T47D (cell line): ENCODE measurements at regions not wholly inside any gene's neighbourhood (a gene's known extent, or its start where the extent isn't known, plus 50 kb on each side); places are given as distances from the start of the nearest gene placed in this dataset.

Experiments
- DNase-seq, 2 experiments: peaks; one replicate each; pipeline versions ENCODE4 v3.0.0 to v3.0.0-alpha.2; 2011 to 2012; ENCODE audit warnings: low read depth in 1 of 2, low spot score in 1 of 2
- JUND ChIP-seq: IDR thresholded peaks from 2 replicates; pipeline ENCODE4 v1.6.1; 2012; ENCODE audit warnings: low read depth
- in situ Hi-C: cut with HindIII; loops from 2 replicates; pipeline ENCODE4 v1.10.0; 2016; ENCODE audit warnings: low sequenced_read_pairs, low pct_unique_long_range_greater_than_20kb

- no peak for TF ChIP-seq JUND
- in situ Hi-C loops = no loop called here
- no peak for DNase-seq
Measured at GRCh38 chr3:155001289-155002010, 78.7 kb upstream of the MME start.

GRCh38 chr3:154992655-154993054, 87.5 kb upstream of the MME start:
- in situ Hi-C loops = no loop called here
- no peak for DNase-seq
- TF ChIP-seq JUND = no peak

- TF ChIP-seq JUND = no peak
Measured at GRCh38 chr3:154990543-154990942, 89.6 kb upstream of the MME start.

GRCh38 chr3:154987846-154988245, 92.3 kb upstream of the MME start:
- no peak for TF ChIP-seq JUND
- no peak for DNase-seq
- in situ Hi-C loops = no loop called here

More at GRCh38 chr3:154990543-154990942, 89.6 kb upstream of the MME start:
- in situ Hi-C loops = no loop called here
- DNase-seq = no peak

DNA sequence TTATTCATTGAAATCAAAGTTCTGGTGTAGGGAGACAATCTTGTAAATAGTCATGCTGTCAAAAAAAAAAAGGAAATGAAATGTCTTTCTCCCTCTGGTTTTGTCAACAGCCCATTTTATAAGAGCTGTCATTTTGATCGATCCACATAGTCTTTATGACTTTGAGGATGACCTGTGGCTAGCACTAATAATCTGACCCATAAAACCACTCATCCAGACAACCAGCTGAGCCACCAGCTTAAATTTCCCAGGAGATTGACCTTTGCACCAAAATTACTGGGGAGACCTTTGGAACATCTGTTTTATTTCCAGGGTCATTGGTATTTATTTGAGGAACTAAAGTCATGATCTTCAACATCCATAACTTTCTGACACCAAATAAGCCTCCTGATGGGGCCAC, 98.5 kb upstream of the MME start:
- DNase-seq = no peak
- TF ChIP-seq JUND = no peak
- in situ Hi-C loops = no loop called here

DNA sequence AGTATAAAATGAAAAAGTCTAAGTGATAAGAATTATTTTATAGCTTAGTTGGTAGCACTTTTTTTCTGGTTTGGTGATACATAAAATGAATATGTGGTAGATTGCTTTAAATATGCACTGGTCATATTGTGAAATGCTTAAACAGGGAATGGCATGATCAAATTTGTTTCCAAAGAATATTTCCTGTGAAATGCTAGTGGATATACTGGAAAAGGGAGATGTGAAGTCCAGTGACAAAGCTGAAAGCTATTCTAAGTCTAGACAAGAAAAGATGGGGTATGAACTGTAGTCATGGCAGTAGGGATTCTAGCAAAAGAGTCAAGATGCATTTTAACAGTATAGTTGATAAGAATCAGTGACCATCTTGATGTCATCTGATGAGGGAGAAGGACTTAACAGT, 98.9 kb upstream of the MME start:
- in situ Hi-C loops = no loop called here
- no peak for DNase-seq
- no peak for TF ChIP-seq JUND

DNA sequence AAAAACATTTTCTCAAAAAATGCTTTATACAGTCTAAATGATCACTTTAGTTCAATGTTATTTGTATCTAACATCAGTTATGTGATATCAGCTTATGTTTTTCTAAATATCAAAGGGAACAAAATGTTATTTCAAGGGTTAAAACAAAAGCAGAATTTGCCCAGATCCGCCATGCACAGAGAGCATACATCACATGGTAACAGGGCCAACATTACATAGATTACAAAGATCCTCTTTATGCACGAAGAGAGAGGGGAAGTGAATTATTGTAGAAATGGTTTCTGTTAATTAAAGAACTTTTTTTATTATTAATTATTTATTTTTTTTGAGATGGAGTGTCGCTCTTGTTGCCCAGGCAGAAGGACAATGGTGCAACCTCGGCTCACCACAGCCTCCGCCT, 100.8 kb upstream of the MME start:
- TF ChIP-seq JUND = no peak
- DNase-seq = no peak
- in situ Hi-C loops = no loop called here

DNA sequence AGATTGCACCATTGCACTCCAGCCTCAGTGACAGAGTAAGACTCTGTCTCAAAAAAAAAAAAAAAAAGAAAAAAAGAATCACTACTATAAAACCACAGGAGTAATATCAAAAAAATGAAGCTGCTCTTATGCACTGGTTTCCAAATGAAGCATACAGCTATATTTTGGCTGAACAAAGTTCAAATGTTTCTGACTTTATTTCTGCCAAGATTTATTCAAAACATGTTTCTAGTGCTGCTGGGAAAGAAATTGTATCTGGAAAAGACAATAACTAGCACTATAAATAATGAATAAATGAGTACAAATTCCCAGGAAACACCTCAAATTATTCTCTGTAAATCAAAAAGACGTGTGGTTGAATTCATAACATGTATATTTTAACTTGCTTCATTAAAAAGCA, 102.5 kb upstream of the MME start:
- no peak for TF ChIP-seq JUND
- no peak for DNase-seq
- in situ Hi-C loops = no loop called here

DNA sequence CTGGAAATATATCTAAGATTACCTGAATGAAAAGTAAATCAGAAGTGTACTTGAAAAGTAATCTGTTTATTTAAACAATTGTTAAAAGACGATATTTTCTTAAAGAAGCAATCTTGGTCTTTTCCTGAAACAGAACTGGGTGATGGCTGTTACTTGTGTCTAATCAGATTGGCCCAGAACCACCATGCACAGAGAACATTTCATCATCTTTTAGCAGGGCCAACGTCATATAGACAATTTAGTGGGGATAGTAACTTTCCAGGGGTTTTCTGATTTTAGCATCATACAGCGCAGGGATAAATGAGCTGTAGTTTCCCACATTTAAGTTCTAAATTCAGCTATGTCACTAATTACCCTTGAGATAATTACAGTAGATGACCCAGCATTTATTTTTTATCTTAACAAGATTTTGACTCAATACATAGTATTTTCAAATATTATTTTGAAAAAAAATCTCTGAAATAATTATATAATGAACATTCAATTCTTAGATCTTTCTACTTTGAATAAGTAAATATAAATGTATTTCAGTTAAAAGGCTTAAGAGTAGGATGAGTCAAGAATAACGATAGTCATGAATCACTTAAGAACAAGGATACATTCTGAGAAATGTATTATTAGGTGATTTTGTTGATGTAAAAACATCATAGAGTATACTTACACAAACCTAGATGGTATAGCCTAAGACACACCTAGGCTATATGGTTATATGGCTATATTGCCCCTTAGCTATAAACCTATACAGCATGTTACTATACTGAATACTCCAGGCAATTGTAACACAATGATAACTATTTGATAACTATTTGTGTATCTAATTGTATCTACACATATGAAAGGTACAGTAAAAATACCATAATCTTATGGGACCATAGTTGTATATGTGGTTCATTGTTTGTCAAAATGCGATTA, 103.8 kb upstream of the MME start:
- DNase-seq = no peak
- in situ Hi-C loops = no loop called here
- TF ChIP-seq JUND = no peak

GRCh38 chr3:154973851-154974250, 106.3 kb upstream of the MME start:
- no peak for TF ChIP-seq JUND
- in situ Hi-C loops = no loop called here
- DNase-seq = no peak

DNA sequence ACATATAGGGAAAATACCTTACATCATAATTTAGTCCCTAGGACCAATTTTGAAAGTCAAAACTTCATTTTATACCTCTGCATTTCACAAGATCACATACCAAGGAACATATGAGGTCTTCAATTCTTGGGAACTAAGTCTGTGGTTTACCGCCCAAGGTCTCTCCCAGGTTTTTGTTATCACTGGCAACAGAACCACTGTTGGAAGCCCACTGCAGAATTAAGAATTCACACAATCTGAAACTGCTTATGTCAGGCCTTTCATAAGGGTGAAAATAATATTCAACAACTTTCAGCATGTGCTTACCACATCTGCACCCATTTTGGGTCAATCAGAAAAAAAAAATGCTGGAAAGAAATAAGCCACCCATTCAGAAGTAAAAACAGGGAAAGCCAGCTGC, 107.2 kb upstream of the MME start:
- no peak for DNase-seq
- in situ Hi-C loops = no loop called here
- no peak for TF ChIP-seq JUND

DNA sequence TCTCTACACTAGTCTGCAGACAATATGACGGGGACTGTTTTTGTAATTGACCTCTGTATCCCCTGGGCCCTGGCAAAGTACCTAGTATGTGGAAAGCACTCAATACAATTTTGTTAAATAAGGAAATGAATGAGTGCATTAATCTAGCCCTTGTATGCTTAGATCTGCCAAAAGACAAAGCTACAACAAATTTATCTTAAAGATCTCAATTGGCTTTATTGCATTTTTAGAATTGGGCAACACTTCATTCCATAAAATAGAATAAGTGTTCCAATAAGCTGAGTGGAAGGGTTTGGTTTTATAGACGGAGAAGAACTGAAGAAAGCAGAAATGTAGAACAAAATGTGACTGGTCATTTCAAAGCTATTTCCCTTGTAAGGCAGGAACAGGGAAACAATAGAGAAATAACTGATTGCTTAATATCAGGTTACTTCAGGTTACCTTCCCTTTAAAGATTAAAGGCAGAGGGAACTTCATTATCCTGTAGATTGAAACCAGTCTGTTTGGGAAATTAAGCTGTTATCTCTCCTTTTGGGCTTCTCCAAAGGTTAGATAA, 108.3 kb upstream of the MME start:
- in situ Hi-C loops = no loop called here
- DNase-seq = no peak
- TF ChIP-seq JUND = no peak

DNA sequence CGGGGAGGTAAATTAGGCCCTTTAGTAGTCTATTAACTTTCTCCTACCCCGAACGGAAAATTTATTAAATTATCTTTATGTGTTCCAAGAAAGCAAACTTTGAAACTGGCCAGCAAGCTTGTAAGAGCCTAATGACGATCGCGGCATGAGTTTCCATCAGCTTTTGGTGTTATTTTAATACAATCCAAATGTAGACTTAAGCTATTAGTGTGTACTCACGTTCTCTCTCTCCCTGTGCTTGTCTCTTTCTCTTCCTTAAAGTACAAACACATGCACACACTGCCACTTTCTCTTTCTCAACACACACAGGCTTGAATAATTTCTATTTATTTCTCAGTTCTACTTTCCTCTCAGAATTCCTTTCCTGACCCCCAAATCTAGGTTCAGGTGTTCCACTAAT, 108.8 kb upstream of the MME start:
- TF ChIP-seq JUND = no peak
- in situ Hi-C loops = no loop called here
- DNase-seq = no peak
